Prostate gland (tissue), 2 donors: ENCODE measurements at regions not wholly inside any gene's neighbourhood (a gene's known extent, or its start where the extent isn't known, plus 50 kb on each side); places are given as distances from the start of the nearest gene placed in this dataset.

Experiments
- POLR2A ChIP-seq: fragments of 450-650 bp; IDR thresholded peaks from one replicate; pipeline ENCODE4 v1.6.1; 2016; ENCODE audit warnings: antibody characterized with exemption, mild to moderate bottlenecking
- TF ChIP-seq, protein P1 (sequence below), 4 experiments: fragments of 200-600 bp in 2 of 4; fragments of 450-650 bp in 2 of 4; sonication (generic) in 2 of 4; IDR thresholded peaks; 1 replicate in 3 of 4; 2 replicates in 1 of 4; pipeline ENCODE4 v1.5.1; 2016 to 2019; ENCODE audit warnings: antibody characterized with exemption in 4 of 4, mild to moderate bottlenecking in 2 of 4, moderate library complexity in 2 of 4

DNA sequence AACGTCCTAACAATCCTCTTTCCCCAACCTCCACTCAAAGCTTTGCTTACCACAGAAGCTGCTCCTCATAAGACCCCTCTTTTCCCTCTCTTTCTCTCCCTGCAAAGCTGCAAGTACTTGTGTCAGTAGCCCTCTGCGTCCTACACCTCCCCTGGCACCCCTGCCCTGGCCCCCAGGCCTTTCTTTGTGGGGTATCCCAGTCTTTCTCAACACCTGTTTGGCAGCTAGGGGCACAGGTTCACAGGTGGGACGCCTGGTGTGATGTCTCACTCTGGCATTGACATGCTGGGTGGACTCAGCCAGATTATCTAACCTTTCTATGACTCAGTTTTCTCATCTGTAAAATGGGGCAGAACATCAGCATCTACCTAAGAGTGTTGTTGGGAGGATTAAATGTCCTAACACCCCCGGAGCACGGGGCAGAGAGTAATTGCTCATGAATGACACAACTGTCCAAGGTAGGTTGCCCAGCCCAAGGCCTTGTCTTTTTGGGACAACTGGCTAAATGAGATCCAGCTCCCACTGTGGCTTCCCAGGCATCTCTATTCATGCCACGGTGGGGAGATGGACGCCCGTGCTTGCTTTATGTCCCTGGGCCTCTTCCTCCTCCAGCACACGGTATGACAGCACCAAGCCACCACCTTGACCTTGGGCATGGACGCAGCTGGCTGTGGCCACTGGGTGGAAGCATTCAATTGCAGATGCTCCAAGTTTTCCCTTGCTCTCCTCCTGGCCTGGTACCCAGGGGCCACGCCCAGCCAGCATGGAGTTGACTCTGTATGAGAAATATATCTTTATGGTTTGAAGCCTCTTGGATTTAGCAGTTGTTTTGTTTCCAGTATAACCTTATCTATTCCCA lies 190.4 kb downstream of the RGS3 start:
- no peak for TF ChIP-seq POLR2A
- TF ChIP-seq, protein P1, sequence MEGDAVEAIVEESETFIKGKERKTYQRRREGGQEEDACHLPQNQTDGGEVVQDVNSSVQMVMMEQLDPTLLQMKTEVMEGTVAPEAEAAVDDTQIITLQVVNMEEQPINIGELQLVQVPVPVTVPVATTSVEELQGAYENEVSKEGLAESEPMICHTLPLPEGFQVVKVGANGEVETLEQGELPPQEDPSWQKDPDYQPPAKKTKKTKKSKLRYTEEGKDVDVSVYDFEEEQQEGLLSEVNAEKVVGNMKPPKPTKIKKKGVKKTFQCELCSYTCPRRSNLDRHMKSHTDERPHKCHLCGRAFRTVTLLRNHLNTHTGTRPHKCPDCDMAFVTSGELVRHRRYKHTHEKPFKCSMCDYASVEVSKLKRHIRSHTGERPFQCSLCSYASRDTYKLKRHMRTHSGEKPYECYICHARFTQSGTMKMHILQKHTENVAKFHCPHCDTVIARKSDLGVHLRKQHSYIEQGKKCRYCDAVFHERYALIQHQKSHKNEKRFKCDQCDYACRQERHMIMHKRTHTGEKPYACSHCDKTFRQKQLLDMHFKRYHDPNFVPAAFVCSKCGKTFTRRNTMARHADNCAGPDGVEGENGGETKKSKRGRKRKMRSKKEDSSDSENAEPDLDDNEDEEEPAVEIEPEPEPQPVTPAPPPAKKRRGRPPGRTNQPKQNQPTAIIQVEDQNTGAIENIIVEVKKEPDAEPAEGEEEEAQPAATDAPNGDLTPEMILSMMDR (IDR thresholded peaks at IDR 0.05) = no peak
